Caco-2 (cell line): ENCODE measurements at regions not wholly inside any gene's neighbourhood (a gene's known extent, or its start where the extent isn't known, plus 50 kb on each side); places are given as distances from the start of the nearest gene placed in this dataset.

Source experiments
- BruUV-seq: library from RNA; stranded (reverse); fragments of 400-500 nt; replicated peaks from 2 replicates; lab custom pipeline; 2021; lab: Mats Ljungman, UMichigan
- CTCF ChIA-PET: fragments of 300-600 bp; sonication (Branson Sonifier 250); formaldehyde crosslinking; loops from one replicate; lab custom pipeline; 2022; ENCODE audit warnings: antibody characterized with exemption; lab: Charles Lee
- POLR2A ChIA-PET: fragments of 300-600 bp; sonication (Branson Sonifier 250); formaldehyde crosslinking; loops from one replicate; lab custom pipeline; 2022; ENCODE audit warnings: antibody characterized with exemption; lab: Charles Lee
- DNase-seq, 2 experiments: peaks; one replicate each; pipeline versions ENCODE4 v3.0.0 to v3.0.0-alpha.2; 2020 to 2022
- H3K27me3 ChIP-seq: replicated peaks from 2 replicates; pipeline ENCODE4 v1.6.0; 2011; ENCODE audit warnings: low read length; ENCODE audit not compliant: control insufficient read depth, insufficient read depth
- H3K36me3 ChIP-seq: 2 replicates; pipeline ENCODE4 v1.5.1; 2011; ENCODE audit warnings: low read length; ENCODE audit not compliant: control insufficient read depth, insufficient read depth
- H3K4me1 ChIP-seq: fragments of 250-450 bp; sonication (Bioruptor Pico); 2 replicates; pipeline ENCODE4 v1.5.1; 2020; ENCODE audit warnings: mild to moderate bottlenecking
- H3K4me3 ChIP-seq: 2 replicates; pipeline ENCODE4 v1.5.1; 2011; ENCODE audit warnings: low read depth, mild to moderate bottlenecking, control low read depth, low read length
- H3K9me3 ChIP-seq: fragments of 250-450 bp; sonication (Bioruptor Pico); 2 replicates; pipeline ENCODE4 v1.5.1; 2020; ENCODE audit warnings: mild to moderate bottlenecking, moderate library complexity
- H3K27ac Mint-ChIP-seq: one replicate; pipeline ENCODE4 v1.8.0; 2022; ENCODE audit warnings: mixed read lengths; ENCODE audit not compliant: unreplicated experiment
- H3K27me3 Mint-ChIP-seq: one replicate; pipeline ENCODE4 v1.8.0; 2022; ENCODE audit warnings: mixed read lengths; ENCODE audit not compliant: insufficient read depth, unreplicated experiment
- H3K36me3 Mint-ChIP-seq: one replicate; pipeline ENCODE4 v1.8.0; 2022; ENCODE audit warnings: mild to moderate bottlenecking, mixed read lengths; ENCODE audit not compliant: insufficient read depth, unreplicated experiment
- H3K4me1 Mint-ChIP-seq: one replicate; pipeline ENCODE4 v1.8.0; 2022; ENCODE audit warnings: low read depth, mixed read lengths; ENCODE audit not compliant: unreplicated experiment
- H3K4me3 Mint-ChIP-seq: one replicate; pipeline ENCODE4 v1.8.0; 2022; ENCODE audit warnings: mild to moderate bottlenecking, moderate library complexity, mixed read lengths; ENCODE audit not compliant: unreplicated experiment
- H3K9me3 Mint-ChIP-seq: one replicate; pipeline ENCODE4 v1.8.0; 2022; ENCODE audit warnings: mixed read lengths; ENCODE audit not compliant: unreplicated experiment
- intact Hi-C: fragments of 100-400 bp; cut with micrococcal nuclease; formaldehyde crosslinking; loops from one replicate; pipeline ENCODE4 v1.10.0; 2022; ENCODE audit not compliant: unreplicated experiment
- TF ChIP-seq, protein P1 (sequence below), 2 experiments: fragments of 200-600 bp in 1 of 2; IDR thresholded peaks; 1 replicate in 1 of 2; 2 replicates in 1 of 2; pipeline versions ENCODE4 v1.5.1 to v1.8.0; 2011 to 2022; ENCODE audit warnings: antibody characterized with exemption in 1 of 2, control low read depth in 1 of 2, inconsistent platforms in 1 of 2, low read depth in 1 of 2, low read length in 1 of 2, mild to moderate bottlenecking in 1 of 2, moderate library complexity in 1 of 2; ENCODE audit not compliant: insufficient read depth in 1 of 2, severe bottlenecking in 1 of 2, unreplicated experiment in 1 of 2

DNA sequence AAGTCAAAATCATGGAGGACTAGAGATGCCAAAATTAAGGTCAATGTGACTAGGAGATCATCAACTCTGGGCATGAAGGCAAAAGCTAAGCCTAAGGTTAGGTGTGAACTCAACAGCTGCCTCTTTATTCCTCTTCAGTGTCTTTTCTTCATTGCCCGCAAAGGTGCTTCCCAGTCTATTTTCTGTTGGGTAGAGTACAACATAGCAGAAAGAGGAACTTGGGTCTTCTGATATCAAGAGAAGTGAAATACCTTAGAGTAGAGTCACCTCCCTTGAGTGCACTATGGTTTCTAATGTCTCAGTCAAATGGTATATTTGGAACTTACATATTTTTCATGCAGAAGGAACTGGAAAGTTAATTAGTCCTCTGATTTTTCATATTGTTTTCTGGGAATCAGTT, 122.5 kb upstream of the GRIN3A start:
- Mint-ChIP-seq H3K9me3 (no peaks in the 10 kb centered on the region), H3K36me3 (no peaks in the 10 kb centered on the region), H3K4me1 (no peaks in the 10 kb centered on the region), H3K27me3 (peaks cover 6% of the 10 kb centered on the region), H3K4me3 (no peak overlapping the region), H3K27ac (no peak overlapping the region)
- intact Hi-C loops, result no loop called here
- no peaks in the 10 kb centered on the region for H3K4me1 ChIP-seq
- H3K36me3 ChIP-seq, result no peaks in the 10 kb centered on the region
- TF ChIP-seq, protein P1, sequence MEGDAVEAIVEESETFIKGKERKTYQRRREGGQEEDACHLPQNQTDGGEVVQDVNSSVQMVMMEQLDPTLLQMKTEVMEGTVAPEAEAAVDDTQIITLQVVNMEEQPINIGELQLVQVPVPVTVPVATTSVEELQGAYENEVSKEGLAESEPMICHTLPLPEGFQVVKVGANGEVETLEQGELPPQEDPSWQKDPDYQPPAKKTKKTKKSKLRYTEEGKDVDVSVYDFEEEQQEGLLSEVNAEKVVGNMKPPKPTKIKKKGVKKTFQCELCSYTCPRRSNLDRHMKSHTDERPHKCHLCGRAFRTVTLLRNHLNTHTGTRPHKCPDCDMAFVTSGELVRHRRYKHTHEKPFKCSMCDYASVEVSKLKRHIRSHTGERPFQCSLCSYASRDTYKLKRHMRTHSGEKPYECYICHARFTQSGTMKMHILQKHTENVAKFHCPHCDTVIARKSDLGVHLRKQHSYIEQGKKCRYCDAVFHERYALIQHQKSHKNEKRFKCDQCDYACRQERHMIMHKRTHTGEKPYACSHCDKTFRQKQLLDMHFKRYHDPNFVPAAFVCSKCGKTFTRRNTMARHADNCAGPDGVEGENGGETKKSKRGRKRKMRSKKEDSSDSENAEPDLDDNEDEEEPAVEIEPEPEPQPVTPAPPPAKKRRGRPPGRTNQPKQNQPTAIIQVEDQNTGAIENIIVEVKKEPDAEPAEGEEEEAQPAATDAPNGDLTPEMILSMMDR (IDR thresholded peaks at IDR 0.05; ENCODE audit: insufficient read depth in 1 of 2, low read depth in 1 of 2, low read length in 1 of 2, severe bottlenecking in 1 of 2, unreplicated experiment in 1 of 2), result no peak
- POLR2A ChIA-PET, result no interaction called here
- H3K9me3 ChIP-seq, result no peaks in the 10 kb centered on the region
- no peak overlapping the region for H3K4me3 ChIP-seq
- CTCF ChIA-PET, result no interaction called here
- DNase-seq, result no peak
- no peaks in the 10 kb centered on the region for H3K27me3 ChIP-seq
- BruUV-seq, result no TSS peak

DNA sequence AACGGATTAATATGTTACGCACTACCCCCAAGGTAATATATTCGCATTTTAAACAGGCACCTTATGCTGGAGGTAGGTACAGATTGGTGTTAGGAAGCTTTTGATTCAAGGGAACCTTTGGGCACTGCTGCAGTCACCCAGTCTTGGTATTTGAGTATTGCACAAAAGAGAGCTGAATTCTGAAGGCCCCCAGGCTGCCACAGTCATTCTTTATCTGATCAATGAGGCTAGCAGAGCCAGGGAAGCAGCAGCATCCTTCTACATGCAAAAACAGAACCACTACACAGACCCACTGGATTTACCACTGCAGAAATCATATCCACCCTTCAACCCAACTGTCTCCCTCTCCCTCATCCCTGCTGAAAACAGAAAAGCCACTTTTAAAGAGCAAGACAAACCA, 121.2 kb upstream of the GRIN3A start:
- TF ChIP-seq, protein P1 (IDR thresholded peaks at IDR 0.05; ENCODE audit: insufficient read depth in 1 of 2, low read depth in 1 of 2, low read length in 1 of 2, severe bottlenecking in 1 of 2, unreplicated experiment in 1 of 2), result no peak
- H3K36me3 Mint-ChIP-seq, result no peaks in the 10 kb centered on the region
- Histone ChIP-seq H3K4me1 (no peaks in the 10 kb centered on the region), H3K4me3 (no peak overlapping the region), H3K36me3 (no peaks in the 10 kb centered on the region), H3K27me3 (no peaks in the 10 kb centered on the region), H3K9me3 (no peaks in the 10 kb centered on the region)
- H3K27me3 Mint-ChIP-seq, result peaks cover 6% of the 10 kb centered on the region
- no peak overlapping the region for H3K27ac Mint-ChIP-seq
- ChIA-PET CTCF (no interaction called here), POLR2A (no interaction called here)
- BruUV-seq, result no TSS peak
- no peak overlapping the region for H3K4me3 Mint-ChIP-seq
- no peaks in the 10 kb centered on the region for H3K4me1 Mint-ChIP-seq
- no peaks in the 10 kb centered on the region for H3K9me3 Mint-ChIP-seq
- DNase-seq, result no peak
- intact Hi-C loops, result no loop called here

DNA sequence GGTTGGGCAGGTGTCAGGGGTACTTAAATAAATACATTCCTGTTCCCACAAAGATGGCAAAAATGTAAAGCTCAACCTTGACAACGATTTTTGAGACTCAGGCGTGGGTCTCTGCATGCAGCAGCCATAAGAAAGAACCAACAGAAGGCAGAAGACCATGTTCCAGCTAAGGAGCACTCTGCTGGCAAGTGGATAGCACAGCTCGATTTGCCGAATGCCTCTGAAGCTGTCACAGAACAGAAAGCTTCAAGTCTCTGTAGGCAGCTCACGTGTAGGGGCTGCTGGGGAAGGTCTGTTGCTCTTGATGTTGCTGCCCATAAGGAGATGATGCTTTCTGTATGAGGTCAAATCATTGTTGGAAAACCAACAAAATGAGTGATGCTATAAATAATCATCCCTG, 119.6 kb upstream of the GRIN3A start:
- Mint-ChIP-seq H3K9me3 (no peaks in the 10 kb centered on the region), H3K27me3 (peaks cover 2% of the 10 kb centered on the region), H3K27ac (no peak overlapping the region), H3K36me3 (no peaks in the 10 kb centered on the region), H3K4me3 (no peak overlapping the region), H3K4me1 (no peaks in the 10 kb centered on the region)
- DNase-seq, result no peak
- intact Hi-C loops, result no loop called here
- CTCF ChIA-PET, result no interaction called here
- no peaks in the 10 kb centered on the region for H3K9me3 ChIP-seq
- no peaks in the 10 kb centered on the region for H3K4me1 ChIP-seq
- H3K36me3 ChIP-seq, result no peaks in the 10 kb centered on the region
- H3K4me3 ChIP-seq, result no peak overlapping the region
- POLR2A ChIA-PET, result no interaction called here
- H3K27me3 ChIP-seq, result no peaks in the 10 kb centered on the region
- TF ChIP-seq, protein P1 (IDR thresholded peaks at IDR 0.05; ENCODE audit: insufficient read depth in 1 of 2, low read depth in 1 of 2, low read length in 1 of 2, severe bottlenecking in 1 of 2, unreplicated experiment in 1 of 2), result no peak
- no TSS peak for BruUV-seq
